ENCODE measurements at regions not wholly inside any gene's neighbourhood (a gene's known extent, or its start where the extent isn't known, plus 50 kb on each side); places are given as distances from the start of the nearest gene placed in this dataset.

GRCh38 chr13:59280297-59280696 is 883.4 kb downstream of the DIAPH3 start:
- no peak for DNase-seq
- no peak overlapping the region for H4K5ac ChIP-seq (ENCODE audit: insufficient read length, low read depth, low read length)

More at GRCh38 chr13:59280297-59280696, 883.4 kb downstream of the DIAPH3 start:
- Histone ChIP-seq H2BK20ac (ENCODE audit: low read depth, low read length, poor library complexity, severe bottlenecking) (no peak overlapping the region), H3K79me2 (ENCODE audit: insufficient read depth, low read length) (no peaks in the 10 kb centered on the region), H4K8ac (replicated peaks; ENCODE audit: insufficient read length, low read depth, low read length) (no peak overlapping the region), H3K18ac (ENCODE audit: insufficient read length, low read depth, low read length) (no peak overlapping the region), H3K9ac (ENCODE audit: extremely low read depth, insufficient read length, low read length) (no peak overlapping the region), H3K4ac (ENCODE audit: low read depth, low read length) (no peak overlapping the region), H3K4me2 (ENCODE audit: insufficient read depth, insufficient read length, low read length) (no peak overlapping the region), H3K9me3 (ENCODE audit: control insufficient read depth, low read depth, low read length) (no peaks in the 10 kb centered on the region), H2AK5ac (ENCODE audit: insufficient read length, low read length) (no peak overlapping the region), H3K27me3 (ENCODE audit: insufficient read depth, low read length) (no peaks in the 10 kb centered on the region; the same call in 1 of the 2 replicates), H2BK120ac (ENCODE audit: low read depth, low read length, poor library complexity, severe bottlenecking) (no peak overlapping the region), H3K14ac (ENCODE audit: insufficient read depth, low read length) (no peak overlapping the region), H3K27ac (ENCODE audit: insufficient read length, low read depth, low read length) (no peak overlapping the region), H2BK15ac (ENCODE audit: low read depth, low read length) (no peak overlapping the region), H3K56ac (ENCODE audit: insufficient read length, low read depth, low read length) (no peak overlapping the region), H2BK12ac (ENCODE audit: insufficient read length, low read depth, low read length) (no peak overlapping the region), H4K20me1 (ENCODE audit: control insufficient read depth, insufficient read depth, insufficient read length) (no peaks in the 10 kb centered on the region), H3K23ac (ENCODE audit: insufficient read length, low read depth, low read length) (no peak overlapping the region), H2AFZ (ENCODE audit: low read length) (no peak overlapping the region), H3K23me2 (ENCODE audit: insufficient read length, low read depth, low read length, poor library complexity, severe bottlenecking) (no peaks in the 10 kb centered on the region), H3K4me1 (ENCODE audit: insufficient read depth, low read length) (no peaks in the 10 kb centered on the region), H3K79me1 (ENCODE audit: insufficient read depth, low read depth, low read length, poor library complexity, severe bottlenecking) (no peaks in the 10 kb centered on the region), H2BK5ac (ENCODE audit: insufficient read length, low read length) (no peak overlapping the region), H3T11ph (ENCODE audit: low read length) (no peak overlapping the region), H4K91ac (ENCODE audit: insufficient read length, low read depth, low read length) (no peak overlapping the region)
- Mint-ChIP-seq H3K4me3 (no peak overlapping the region), H3K36me3 (ENCODE audit: insufficient read depth in 1 of 3, low read depth in 3 of 3) (no peaks in the 10 kb centered on the region), H3K27ac (no peak overlapping the region), H3K9me3 (no peaks in the 10 kb centered on the region), H3K27me3 (ENCODE audit: low read depth) (peaks cover 74% of the 10 kb centered on the region), H3K4me1 (peaks cover 3 to 6% of the 10 kb centered on the region in 2 experiments; a peak in 3 of 4 replicates)
- WGBS (ENCODE audit: extremely low coverage, insufficient read length, low lambda C conversion rate) = no CpG with 5 or more reads among the region's 2 CpGs
- no peak for TF ChIP-seq CTCF (conservative IDR thresholded peaks at IDR 0.05)
